Stimulated activated CD8-positive, alpha-beta memory T cell treated with anti-CD3 and anti-CD28 coated beads, Interleukin-4, amount 100 ng/mL, for 24 hours (primary cell): ENCODE measurements at regions not wholly inside any gene's neighbourhood (a gene's known extent, or its start where the extent isn't known, plus 50 kb on each side); places are given as distances from the start of the nearest gene placed in this dataset.
A peak's percentile ranks its signal among the peaks of the same experiment; 100 is the strongest.

ENCODE experiments used
- DNase-seq: peaks from one replicate; pipeline ENCODE4 v3.0.0-alpha.2; 2020; ENCODE audit warnings: low read depth

- DNase-seq, result no peak
Observed at GRCh38 chr9:36462245-36462644, 62.2 kb upstream of the RNF38 start.

- DNase-seq, result no peak
Observed at GRCh38 chr9:36461323-36461722, 61.3 kb upstream of the RNF38 start.

GRCh38 chr9:36458430-36458915 lies 58.4 kb upstream of the RNF38 start:
- peak; percentile 51 for DNase-seq

- DNase-seq, result no peak
Observed at GRCh38 chr9:36457836-36458429, 57.9 kb upstream of the RNF38 start.

GRCh38 chr9:36456480-36457065 lies 56.5 kb upstream of the RNF38 start:
- DNase-seq, result no peak

GRCh38 chr9:36451949-36452348 lies 51.9 kb upstream of the RNF38 start:
- DNase-seq, result no peak

- no peak for DNase-seq
Observed at GRCh38 chr9:36450110-36450732, 50.2 kb upstream of the RNF38 start.
